COR-L47 (cell line): ENCODE measurements at regions not wholly inside any gene's neighbourhood (a gene's known extent, or its start where the extent isn't known, plus 50 kb on each side); places are given as distances from the start of the nearest gene placed in this dataset.

Source experiments
- DNase-seq: peaks from one replicate; lab custom pipeline; 2025; lab: John Stamatoyannopoulos, UW

DNA sequence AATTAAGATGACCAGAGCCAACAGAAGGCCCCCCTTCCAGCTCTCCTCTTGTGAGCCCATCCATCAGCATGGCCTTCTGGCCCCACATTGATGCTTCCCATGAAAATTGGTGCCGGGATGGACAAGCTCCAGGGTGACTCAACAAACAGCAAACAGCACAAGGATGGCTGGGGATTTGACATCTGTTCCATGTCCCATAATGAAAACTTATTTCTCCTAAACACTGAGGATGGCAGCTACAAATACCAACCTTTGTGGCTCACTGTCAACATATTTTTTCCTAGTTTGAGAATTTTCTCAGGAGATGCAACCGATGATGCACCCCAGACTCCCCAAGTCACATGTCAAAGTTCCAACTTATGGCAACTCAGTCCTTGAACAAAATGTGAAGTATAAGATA is 169.6 kb upstream of the SIX2 start:
- no peak for DNase-seq

DNA sequence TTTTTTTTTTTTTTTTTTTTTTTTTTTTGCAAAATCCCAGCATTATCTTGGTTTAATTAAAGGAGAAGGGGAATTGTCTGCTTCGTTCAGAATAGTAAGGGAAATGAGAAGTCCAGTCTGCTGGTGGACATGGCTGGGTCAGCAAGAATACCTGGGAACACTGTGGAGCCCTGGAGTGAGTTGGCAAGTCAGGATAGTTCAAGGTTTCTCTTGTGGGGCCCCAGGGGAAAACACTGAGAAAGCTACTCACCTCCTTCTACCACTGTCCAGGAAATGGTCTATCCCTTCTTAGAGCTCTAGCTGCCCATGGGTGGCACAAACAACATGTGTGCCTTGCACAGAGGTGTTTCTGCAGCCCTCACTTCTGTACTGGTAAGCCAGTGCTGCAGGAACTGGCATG is 169.1 kb upstream of the SIX2 start:
- DNase-seq: no peak

DNA sequence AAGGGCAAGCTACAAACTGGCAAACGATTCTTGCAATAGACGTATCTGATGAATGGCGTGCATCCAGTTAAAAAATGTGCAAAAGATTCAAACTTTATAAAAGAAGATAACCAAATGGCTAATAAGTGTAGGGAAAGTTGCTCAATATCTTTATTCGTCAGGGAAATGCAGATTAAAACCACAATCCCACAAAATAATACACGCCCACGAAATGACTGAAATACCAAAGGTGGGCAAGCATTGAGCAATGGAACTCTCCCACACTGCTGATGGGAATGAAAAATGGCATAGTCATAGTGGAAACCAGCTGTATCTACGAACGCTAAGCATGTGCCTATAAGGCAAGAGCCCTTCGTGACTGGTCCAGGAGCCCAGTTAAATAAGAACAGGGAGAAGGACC is 168.6 kb upstream of the SIX2 start:
- no peak for DNase-seq

DNA sequence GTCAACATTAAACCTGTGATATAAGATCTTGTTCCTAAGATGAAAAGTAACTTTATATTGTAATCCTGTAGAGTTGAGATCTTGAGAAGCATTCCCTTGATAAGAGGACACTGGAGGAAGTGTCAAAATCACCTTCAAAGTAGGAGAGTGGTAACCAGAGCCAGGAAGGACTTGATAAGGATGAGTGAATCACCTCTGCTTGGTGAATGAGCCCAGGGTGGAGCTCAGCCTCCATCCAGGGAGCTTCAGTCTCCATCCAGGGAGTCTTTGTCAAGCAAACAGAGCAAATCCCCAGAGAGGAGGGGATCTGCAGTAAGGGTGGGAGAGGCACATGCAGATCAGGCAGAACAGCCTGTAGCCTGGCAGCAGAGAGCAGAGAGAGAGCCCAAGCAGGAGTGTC is 167.1 kb upstream of the SIX2 start:
- no peak for DNase-seq

DNA sequence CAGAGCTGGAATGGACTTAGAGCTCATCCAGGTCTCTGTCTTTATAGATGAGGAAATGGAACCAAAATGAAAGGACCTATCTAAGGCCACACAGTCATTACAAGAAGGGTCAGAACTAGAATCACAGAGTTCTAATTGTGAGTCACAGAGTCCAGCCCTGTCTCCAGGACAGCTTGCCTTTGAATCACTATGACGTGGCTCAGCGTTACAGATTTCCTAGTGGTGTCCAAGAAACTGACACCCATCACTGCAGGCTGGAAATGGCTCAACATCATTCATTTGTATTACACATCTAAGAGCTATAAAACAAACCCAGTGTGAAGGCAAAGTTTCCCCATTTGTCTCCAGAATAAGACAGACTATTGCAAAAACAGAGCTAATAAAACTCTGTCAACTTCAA is 164.3 kb upstream of the SIX2 start:
- DNase-seq: no peak

DNA sequence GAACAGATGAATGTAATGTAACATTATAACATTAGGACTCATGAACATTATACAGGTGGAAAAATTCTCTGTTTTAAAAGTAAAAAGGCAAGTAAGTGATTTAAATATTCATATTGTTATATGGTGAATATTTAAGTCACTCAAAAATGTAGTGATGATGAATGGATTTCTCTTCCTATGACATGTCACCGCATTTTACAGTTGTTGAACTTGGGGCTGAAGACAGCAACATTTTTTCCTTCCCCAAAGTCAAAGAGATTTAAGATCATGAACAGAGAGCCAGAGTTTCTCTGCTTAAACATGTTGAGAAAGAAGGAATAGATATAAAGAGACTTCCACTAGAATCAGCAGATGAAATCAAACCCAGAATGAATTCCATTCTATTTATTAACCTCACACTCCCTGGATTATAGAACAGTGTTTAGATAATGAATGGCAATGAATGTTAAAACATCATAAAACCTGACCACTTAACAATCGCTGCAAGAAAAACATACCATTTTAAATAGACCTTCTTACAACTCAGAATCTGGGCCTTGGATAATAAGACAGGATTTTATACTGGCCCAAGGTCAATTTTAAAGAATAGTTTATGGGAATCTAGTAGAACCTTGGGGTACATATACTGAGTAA is 163.6 kb upstream of the SIX2 start:
- no peak for DNase-seq

DNA sequence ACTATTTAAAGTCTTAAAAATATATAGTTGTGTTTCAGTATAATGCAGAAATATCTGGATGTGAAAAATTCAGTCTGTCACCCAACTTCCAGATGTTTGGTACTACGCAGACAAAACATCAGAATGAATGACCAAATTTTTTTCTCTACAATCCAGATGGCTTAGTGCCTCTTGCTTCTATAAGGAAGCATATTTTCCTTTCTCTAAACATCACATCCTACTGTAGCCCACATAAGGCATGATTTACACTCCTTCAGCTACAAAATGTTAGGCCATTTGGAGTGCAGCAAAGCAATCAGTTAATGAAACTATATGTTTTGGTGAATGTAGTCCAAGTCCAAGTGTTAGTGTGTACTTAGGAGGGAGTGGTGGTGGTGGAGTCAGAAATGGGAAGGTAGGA is 162.9 kb upstream of the SIX2 start:
- DNase-seq: no peak

DNA sequence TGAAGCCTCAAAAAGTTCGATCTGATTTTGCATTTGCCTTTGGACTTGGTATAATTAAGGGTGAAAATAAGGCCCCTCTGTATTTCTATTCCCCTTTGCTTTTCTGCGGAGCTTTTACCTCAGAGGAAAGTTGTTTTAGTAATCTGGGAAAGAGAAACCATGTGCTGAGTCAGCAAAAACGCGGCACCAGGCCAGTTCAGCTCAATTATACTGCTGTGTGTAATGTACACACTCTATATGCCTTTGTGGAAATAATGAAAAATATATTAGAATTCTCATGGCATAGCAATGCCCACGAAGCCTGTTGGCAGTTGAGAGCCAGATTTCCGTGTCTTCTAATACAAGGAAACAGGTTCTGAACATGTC is 161.9 kb upstream of the SIX2 start:
- no peak for DNase-seq

DNA sequence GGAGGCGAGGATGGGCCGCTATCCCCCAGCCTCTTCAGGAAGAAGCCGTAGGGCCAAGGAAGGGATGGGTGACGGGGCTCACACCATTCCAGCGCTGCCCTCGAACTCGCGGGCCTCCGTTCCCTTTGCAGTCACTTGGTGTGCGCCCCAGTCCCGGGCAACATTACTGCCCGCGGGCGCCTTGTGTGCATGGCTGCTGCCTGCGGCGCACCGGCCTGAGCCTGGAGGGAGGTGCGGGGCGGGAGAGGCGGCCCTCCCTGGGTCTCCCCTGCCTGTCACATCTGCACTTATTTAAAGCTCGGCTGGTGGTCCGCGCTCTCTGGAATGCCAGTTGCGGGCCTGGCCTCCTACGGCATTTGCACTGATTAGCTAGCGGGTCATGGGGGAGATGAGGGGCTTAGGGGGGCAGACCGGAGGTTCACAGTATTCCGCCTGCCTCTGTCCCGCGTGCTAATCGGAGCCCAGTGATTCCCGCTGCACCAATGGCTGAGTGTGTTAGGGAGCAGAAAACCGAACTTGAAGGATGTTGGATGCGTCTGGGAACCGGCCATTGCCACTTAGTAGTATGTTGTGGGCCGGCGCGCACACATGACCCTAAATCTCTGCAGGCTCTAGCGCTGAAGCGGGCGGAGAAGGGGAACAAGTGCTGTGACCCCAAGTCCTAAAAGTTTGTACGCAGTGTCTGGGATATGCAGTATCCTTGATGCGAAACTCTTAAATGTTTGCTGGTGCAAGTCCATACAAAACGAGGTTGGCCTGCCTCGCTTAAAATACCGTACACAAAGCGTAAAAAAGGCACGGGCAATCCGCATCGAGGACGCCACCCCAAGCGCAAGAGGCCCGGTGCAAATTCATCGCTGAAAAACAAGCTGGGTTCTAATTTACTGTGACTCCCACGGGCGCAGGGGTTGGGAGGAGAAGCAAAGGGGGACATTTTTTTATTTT is 161.2 kb upstream of the SIX2 start:
- DNase-seq: no peak

DNA sequence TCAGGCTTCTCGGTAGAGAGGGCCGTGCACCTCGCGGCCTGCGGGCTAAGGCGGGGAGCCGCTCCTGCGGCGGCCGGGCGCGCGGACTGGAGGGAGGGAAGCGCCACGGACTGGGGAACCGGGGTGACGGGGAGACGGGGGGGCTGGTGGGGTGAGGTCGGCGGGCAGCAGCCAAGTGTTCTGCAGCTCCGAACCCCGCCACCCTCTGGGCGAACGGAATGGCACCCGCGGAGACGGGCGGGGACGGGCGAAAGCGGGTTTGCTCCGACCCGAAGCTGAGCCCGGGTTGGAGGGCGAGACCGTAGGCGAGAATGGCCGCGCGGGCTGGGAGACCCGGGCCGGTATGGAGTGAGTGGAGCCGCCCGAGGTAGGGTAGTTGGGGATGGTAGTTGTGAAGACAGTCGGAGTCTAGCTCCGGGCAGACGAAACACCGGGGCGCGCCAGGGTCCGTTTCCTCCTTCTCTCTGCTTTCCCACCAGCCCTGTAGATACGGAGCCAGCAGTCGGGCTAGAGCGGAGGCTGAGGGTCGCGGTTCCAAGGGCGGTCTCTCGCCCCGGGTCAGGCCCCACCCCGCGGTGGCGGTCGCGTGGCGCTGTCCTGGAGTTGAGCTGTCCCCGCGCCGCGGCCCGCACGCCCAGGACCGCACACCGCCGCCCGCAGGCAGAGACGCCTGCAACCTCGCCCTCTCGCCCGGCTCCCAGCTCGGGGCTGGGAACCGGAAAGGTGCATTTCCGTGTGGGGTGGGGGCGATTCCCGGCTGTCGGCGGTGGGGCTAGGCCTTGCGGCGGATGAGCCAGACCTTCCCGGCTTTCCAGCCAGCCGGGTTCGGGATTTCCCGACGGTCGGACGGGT is 160.3 kb upstream of the SIX2 start:
- DNase-seq: peak; percentile 29

DNA sequence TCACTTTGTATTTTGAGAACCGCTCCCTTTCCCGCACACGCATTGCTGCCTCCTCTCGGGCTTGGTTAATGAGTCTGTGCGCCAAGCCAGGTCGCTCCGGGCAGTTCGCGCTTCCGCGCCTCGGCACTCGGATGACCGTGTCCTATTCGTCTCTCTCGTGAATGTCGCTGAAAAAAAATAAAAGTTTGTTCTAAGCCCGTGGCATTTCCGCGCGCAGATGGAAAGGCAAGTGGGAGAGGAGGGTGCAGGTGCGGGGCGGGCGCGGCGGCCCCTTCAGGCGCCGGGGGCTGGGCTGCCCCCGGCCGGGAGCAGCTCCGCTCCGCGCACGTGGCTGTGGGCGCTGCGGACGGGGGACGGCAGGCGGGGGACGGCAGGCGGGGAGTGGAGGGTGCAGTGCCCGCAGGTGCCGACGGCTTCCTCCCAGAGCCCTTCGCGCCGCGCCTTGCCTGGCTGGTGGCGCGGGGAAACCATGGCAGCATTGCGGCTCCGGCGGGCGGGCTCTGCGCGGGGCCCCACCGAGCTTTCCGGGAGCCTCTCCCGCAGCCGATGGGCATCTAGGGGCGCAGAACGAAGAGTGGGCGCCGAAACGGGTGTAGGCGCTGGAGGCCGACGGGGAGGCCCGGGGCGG is 159.6 kb upstream of the SIX2 start:
- peak; percentile 49 for DNase-seq

DNA sequence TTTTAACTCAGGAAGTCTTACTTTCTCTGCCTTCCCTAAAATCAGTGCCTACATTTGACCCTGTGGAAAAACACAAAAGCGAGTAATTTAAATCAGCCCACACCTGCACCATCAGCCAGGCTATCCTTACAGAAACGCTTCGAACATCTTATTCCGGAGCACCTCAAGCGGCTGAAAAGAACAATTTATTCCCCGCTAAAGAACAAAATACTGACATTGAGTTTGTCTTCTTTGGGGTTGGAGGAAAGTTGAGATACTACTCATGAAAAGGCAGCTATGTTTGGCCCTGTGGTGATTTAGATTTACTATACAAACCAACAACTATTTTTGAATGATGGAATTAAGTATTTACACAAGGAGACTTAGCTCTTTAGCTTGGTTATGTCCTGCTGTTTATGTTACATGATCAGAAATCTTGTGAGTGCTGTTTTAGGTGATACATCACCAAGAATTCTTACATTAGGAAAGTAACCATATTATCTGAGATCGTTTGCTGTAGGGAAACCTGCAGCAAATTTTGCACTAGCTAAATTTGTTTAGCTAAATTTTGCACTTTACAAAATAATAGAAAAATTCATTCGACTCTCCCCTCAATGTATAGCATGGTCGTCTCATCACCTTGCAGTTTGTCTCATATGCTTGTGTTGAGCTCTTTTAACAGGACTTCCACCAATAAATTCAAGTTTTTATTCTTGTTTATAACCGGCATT is 158.8 kb upstream of the SIX2 start:
- no peak for DNase-seq

DNA sequence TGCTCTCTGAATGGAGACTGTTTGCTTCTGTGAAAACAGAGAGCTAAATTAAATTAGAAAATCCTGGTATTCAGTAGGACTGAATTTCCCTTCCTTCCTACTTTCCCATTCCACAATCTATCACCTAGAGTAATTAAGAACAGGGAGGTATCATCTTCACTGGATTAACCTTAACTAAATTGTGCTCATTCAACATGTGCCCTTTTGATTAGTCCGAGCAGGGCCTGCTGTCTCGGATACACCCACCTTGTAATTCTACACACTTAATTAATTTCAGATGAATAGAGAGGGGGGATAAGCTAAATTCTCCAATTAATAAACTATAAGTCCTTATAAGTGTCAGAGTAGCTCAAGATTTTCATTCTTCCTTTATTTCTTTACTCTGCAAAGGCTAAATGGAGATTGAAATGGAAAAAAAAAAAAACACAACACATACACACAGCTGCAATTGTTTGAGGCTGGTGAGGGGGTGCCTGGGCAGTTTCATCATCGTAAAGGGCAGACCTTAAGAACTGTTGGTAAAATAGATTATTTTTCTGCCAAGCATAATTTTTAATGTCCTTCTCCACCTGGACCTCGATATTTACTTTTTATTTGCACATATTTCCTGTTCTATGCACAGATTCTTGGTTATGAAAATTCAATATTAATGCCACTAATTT is 157.1 kb upstream of the SIX2 start:
- no peak for DNase-seq

DNA sequence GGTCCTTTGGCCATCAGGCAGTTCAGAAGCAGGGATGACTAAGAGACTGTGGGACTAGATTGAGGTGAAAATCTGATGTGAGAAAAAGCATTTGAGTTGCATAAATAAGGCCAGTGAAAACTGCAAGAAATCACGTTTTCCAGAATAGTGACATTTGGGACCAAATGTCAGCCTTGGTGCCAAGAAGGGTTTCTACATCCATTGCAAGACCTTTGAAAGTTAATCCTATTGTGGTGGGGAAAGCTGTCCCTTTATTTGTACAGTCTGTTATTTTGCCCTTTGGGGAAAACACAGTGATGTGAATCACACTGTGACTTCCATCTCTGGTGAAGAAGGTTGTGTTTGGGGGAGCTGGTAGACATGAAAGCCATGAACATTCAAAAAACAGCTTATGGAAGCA is 153.5 kb upstream of the SIX2 start:
- DNase-seq: no peak

DNA sequence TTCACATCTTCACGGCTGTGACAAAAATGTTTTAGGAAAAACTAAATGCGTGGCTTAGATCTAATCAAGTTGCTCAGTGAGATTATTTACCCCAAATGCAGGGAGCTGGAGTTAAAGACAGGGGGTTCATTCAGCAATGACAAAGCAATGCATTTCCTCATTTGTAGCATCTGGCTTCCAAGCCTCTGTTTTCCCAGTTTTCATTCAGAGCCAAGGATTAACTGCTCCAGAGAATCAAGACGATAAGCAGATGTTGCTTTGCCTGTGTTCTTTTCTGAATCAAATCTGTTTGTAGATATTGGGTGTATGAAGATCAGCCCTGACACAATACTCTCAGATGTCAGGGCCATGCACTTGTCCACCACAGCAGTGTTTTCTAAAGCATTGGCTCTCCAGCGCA is 147.4 kb upstream of the SIX2 start:
- no peak for DNase-seq

DNA sequence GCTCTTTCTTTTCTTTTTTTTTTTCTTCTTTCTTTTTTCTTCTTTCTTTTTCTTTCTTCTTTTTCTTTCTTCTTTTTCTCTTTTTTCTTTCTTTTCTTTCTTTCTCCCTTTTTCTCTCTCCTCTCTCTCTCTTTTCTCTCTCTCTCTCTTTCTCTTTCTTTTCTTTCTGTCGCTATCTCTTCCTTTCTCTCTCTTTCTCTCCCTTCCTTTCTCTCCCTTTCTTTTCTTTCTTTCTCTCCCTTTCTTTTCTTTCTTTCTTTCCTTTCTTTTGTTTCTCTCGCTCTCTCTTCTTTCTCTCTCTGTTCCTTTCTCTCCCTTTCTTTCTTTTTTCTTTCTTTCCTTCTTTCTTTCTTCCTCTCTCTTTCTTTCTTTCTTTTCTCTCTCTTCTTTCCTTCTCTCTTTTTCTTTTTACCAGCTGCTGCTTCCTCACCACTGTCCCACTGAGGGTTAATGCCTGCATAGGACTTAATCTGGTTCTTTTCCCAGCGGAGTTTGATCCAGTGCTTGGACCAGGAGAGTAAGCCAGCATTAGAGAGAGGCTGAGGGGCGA is 145.4 kb upstream of the SIX2 start:
- DNase-seq: no peak

DNA sequence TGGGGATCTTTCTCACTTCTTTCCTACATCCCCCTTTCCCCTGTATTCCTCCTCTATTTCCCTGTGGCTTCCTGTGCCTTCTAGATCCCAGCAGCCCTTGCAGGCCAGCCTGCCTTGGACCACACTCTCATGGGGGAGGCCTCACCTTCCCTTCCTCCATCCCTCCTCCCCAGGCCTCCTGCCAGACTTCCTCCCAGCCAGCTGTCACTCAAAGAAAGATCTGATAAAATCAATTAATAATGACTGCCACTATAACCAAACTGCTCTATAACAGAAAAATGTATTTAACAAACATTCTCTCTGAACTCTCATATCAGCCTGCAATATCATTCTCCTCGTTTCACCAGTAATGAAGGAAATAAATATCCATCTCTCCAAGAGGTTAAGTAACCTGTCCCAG is 144.9 kb upstream of the SIX2 start:
- no peak for DNase-seq

DNA sequence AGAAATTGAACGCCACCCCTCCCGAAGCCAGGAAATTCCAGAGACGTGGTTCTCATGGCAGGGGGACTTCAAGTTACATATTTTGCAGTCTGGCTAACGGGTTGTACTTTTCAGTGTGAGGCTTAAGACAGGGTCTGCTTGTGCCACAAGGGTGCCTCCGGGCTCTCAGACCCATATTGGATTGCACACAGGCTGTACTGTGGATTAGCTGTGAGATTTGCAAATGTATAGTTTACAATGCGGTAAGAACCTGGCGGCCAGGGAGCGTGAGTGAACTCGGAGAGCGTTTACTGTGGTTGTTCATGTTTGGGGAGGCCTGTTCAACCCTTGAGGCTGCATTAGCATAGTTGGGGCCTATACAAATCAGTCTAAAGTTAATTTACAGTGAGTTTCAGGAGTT is 143.9 kb upstream of the SIX2 start:
- DNase-seq: no peak

DNA sequence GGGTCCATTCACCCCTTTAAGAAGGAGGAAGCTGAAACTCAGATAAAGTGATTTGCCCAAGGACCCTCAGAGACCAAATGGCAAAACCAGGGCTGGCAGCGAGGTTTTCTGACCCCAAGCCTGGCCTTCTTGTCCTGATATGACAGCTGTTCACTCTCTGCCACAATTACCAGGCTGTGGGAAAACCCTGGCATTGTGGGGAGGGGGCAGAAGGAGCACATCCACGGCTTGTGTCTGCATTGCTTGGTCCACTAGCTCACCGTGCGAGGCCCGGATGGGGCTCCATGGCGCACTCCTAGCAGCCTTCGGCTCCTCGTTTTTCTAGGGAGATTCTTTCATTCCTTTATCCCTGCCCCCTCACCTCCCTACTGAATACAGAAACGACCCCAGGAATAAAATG is 143.4 kb upstream of the SIX2 start:
- no peak for DNase-seq

DNA sequence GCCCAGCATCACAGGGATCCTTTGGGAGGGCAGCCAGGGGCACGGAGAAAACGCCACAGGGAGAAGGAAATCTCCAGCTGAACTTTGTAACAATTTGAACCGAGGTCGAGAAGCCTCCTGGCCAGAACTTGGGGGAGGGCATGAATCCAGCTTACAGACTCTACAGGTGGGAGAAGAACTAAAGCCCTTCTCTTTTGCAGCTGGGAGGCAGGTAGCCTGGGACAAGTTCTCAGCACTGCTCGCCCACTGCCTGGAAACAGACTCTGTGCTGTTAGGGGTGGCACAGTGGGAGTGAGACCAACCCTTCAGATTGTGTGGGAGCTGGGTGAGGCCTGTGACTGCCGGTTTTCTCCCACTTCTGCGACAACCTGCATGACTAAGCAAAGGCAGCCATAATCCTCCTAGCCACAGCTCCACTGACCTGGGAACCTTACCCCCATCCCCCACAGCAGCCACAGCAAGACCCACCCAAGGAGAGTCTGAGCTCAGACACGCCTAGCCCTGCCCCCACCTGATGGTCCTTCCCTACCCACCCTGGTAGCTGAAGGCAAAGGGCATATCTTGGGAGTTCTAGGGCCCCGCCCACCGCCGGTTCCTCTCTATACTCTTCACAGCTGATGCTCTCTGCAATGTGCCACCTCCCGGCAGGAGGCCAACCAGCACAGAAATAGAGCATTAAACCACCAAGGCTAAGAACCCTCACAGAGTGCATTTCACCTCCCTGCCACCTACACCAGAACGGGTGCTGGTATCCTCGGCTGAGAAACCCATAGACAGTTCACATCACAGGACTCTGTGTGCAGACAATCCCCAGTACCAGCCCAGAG is 136.0 kb upstream of the SIX2 start:
- DNase-seq: no peak
